Heart right ventricle (tissue), 16 donors: ENCODE measurements at regions not wholly inside any gene's neighbourhood (a gene's known extent, or its start where the extent isn't known, plus 50 kb on each side); places are given as distances from the start of the nearest gene placed in this dataset.

Experiments used
- ATAC-seq, 8 donors: fragments of 200-7000 bp; cut with Tn5 transposase; one replicate each; pipeline ENCODE4 v1.9.1; 2020; ENCODE audit warnings: mild to moderate bottlenecking in 8 of 8, moderate library complexity in 8 of 8, moderate number of reproducible peaks in 1 of 8
- DNase-seq, 2 donors: peaks; one replicate each; pipeline ENCODE4 v3.0.0-alpha.2; 2020
- H3K27ac ChIP-seq, 10 donors: fragments of 200-600 bp; sonication (generic) in 2 of 10; one replicate each; pipeline versions ENCODE4 v1.5.0 to v1.8.0; 2020 to 2022; ENCODE audit warnings: mild to moderate bottlenecking in 3 of 10
- H3K27me3 ChIP-seq, 7 donors: fragments of 200-600 bp; one replicate each; pipeline ENCODE4 v1.8.0; 2021 to 2022; ENCODE audit warnings: mild to moderate bottlenecking in 2 of 7
- H3K36me3 ChIP-seq, 9 donors: fragments of 200-600 bp; sonication (generic) in 1 of 9; one replicate each; pipeline versions ENCODE4 v1.5.0 to v1.8.0; 2020 to 2022; ENCODE audit warnings: mild to moderate bottlenecking in 2 of 9
- H3K4me1 ChIP-seq, 9 donors: fragments of 200-600 bp; sonication (generic) in 1 of 9; one replicate each; pipeline versions ENCODE4 v1.5.0 to v1.8.0; 2020 to 2022; ENCODE audit warnings: mild to moderate bottlenecking in 4 of 9
- H3K4me3 ChIP-seq, 10 donors: fragments of 200-600 bp; sonication (generic) in 2 of 10; one replicate each; pipeline versions ENCODE4 v1.5.0 to v1.8.0; 2020 to 2022; ENCODE audit warnings: mild to moderate bottlenecking in 7 of 10, moderate library complexity in 2 of 10
- H3K9me3 ChIP-seq, 11 donors: fragments of 200-600 bp in 10 of 11; sonication (generic) in 2 of 11; one replicate each; pipeline versions ENCODE4 v1.5.0 to v1.8.0; 2013 to 2022; ENCODE audit warnings: mild to moderate bottlenecking in 2 of 11, control low read depth in 1 of 11, moderate library complexity in 1 of 11
- WGBS, 2 donors: extraction: QIAGEN DNeasy Blood & Tissue Kit; methylation state at CpG; one replicate each; pipeline ENCODE4 v1.1.7; 2013; ENCODE audit warnings: inconsistent platforms in 1 of 2; 5-methylcytosine and 5-hydroxymethylcytosine counted together
- intact Hi-C, 10 donors: fragments of 100-400 bp; cut with DNase I; formaldehyde crosslinking; loops; one replicate each; pipeline versions ENCODE4 v1.11.1 to v1.14.2; 2022
- TF ChIP-seq, protein P1 (sequence below), 9 donors: fragments of 200-600 bp; sonication (generic) in 2 of 9; IDR thresholded peaks; one replicate each; pipeline versions ENCODE4 v1.5.0 to v1.8.0; 2021 to 2022; ENCODE audit warnings: antibody characterized with exemption in 9 of 9, mild to moderate bottlenecking in 5 of 9, moderate library complexity in 1 of 9
- donor health status: Arrhythmogenic right ventricular cardiomyopathy.
- donor health status: ischemic (EF 13 %, LVEDD 7.1; RV severe dilation, severe dysfunction).
- donor health status: healthy with polysubstance abuse.
- donor health status: DM: no; HTN: yes; CAD: no.
- donor health status: DM: no; HTN: no; CAD: no.
- donor health status: ischemic (EF 25% LVEDD 6.9; RV normal size, moderate dysfunction).
- donor health status: ischemic (EF 25% LVEDD 5.7; RV mildly dilated, moderate dysfunction).
- donor health status: healthy.
- donor health status: DM: yes; HTN: yes; CAD: no.
- donor health status: Ischemic cardiomyopathy.
- donor health status: ischemic (EF 35%, LVEDD 5.7; RV mildly dilated, moderate dysfunction).
- donor health status: nonischemic (EF 11% LVEDD 7.7; RV severe dilation, severe dysfunction).
- donor health status: DM: yes; HTN: yes; CAD: no.
- donor health status: PGD.
- donor health status: ischemic (EF 29% LVEDD 5.4; RV normal size, mild dysfunction).
- donor health status: nonischemic (EF 23%, LVEDD 6.1; RV moderate dilation, normal function).

DNA sequence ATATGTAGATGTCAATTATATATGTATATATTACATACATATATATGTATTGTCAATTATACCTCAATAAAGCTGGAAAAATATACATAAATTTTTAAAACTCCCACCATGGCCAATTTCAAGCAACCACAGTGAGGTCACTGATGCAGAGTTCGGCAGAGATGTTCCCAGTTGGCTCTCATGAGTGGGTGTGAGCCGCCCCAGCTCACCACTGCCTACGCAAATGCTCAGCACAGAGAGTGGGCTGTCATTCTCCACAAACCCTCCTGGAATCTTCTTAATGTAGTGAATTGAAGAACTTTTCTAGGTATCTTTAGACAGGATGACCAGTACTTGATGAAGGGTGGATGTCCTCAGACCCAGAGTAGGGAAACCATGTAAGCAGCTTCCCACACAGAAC lies 96.6 kb upstream of the TMEM45B start:
- intact Hi-C loops: no loop called here
- H3K27ac ChIP-seq: no peak overlapping the region
- 89 to 90% methylated on average over 3 of the region's 3 CpGs for WGBS, 2 donors
- no peaks in the 10 kb centered on the region for H3K4me1 ChIP-seq
- H3K27me3 ChIP-seq: peaks cover 0 to 5% (median 0%) of the 10 kb centered on the region in 7 donors
- ATAC-seq: no peak
- H3K36me3 ChIP-seq: no peaks in the 10 kb centered on the region
- TF ChIP-seq, protein P1, sequence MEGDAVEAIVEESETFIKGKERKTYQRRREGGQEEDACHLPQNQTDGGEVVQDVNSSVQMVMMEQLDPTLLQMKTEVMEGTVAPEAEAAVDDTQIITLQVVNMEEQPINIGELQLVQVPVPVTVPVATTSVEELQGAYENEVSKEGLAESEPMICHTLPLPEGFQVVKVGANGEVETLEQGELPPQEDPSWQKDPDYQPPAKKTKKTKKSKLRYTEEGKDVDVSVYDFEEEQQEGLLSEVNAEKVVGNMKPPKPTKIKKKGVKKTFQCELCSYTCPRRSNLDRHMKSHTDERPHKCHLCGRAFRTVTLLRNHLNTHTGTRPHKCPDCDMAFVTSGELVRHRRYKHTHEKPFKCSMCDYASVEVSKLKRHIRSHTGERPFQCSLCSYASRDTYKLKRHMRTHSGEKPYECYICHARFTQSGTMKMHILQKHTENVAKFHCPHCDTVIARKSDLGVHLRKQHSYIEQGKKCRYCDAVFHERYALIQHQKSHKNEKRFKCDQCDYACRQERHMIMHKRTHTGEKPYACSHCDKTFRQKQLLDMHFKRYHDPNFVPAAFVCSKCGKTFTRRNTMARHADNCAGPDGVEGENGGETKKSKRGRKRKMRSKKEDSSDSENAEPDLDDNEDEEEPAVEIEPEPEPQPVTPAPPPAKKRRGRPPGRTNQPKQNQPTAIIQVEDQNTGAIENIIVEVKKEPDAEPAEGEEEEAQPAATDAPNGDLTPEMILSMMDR (IDR thresholded peaks at IDR 0.05): no peak
- H3K4me3 ChIP-seq: no peak overlapping the region
- no peak for DNase-seq
- H3K9me3 ChIP-seq: no peaks in the 10 kb centered on the region

DNA sequence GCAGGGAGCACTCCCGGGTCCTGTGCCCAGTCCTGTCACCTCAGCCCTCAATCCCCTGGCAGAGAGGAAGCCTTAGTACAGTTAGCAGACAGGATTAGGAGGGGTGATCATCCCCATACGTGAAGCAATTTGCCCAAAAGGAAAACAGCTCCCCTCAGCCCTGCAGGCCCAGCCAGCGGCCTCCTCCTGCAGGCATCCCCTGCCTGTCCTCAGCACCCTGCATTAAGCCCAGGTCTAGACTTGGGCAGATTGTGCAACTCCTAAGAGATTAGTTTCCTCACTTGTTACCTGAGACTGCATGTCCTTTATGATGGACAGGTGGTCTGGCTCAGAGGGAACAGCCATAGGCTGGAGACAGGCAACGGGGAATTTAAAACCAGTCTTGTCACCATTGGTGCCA lies 95.5 kb upstream of the TMEM45B start:
- peaks cover 0 to 5% (median 0%) of the 10 kb centered on the region in 7 donors for H3K27me3 ChIP-seq
- no peak overlapping the region for H3K4me3 ChIP-seq
- 79 to 81% methylated on average over 4 of the region's 4 CpGs for WGBS, 2 donors
- intact Hi-C loops: no loop called here
- ATAC-seq (no peak), DNase-seq (no peak)
- no peaks in the 10 kb centered on the region for H3K9me3 ChIP-seq
- H3K27ac ChIP-seq: no peak overlapping the region
- no peaks in the 10 kb centered on the region for H3K4me1 ChIP-seq
- TF ChIP-seq, protein P1 (IDR thresholded peaks at IDR 0.05): no peak
- no peaks in the 10 kb centered on the region for H3K36me3 ChIP-seq

DNA sequence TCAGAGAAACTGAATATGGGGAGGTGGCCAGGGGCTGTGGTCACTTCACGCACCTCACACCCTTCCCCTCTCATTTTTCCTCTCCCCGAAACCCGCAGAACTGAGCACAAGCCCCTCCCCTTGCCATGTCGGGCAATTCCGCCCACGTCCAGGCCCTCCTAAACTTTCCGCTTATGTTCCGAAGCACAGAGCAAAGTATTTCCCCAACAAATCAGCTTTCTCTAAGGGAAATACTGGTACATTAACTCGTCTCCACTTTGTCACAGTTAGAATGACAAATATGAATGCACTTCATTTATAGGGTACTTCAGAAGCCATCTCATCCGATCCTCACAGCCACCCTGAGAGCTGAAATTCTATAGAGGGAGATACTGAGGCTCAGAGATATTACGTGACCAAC lies 94.7 kb upstream of the TMEM45B start:
- ATAC-seq (no peak), DNase-seq (no peak)
- no peaks in the 10 kb centered on the region for H3K9me3 ChIP-seq
- WGBS, 2 donors: 82 to 87% methylated on average over 11 of the region's 11 CpGs
- intact Hi-C loops: no loop called here
- H3K4me3 ChIP-seq: no peak overlapping the region
- TF ChIP-seq, protein P1 (IDR thresholded peaks at IDR 0.05): no peak
- H3K27me3 ChIP-seq: peaks cover 0 to 7% (median 3%) of the 10 kb centered on the region in 7 donors
- H3K36me3 ChIP-seq: no peaks in the 10 kb centered on the region
- no peak overlapping the region for H3K27ac ChIP-seq
- no peaks in the 10 kb centered on the region for H3K4me1 ChIP-seq

DNA sequence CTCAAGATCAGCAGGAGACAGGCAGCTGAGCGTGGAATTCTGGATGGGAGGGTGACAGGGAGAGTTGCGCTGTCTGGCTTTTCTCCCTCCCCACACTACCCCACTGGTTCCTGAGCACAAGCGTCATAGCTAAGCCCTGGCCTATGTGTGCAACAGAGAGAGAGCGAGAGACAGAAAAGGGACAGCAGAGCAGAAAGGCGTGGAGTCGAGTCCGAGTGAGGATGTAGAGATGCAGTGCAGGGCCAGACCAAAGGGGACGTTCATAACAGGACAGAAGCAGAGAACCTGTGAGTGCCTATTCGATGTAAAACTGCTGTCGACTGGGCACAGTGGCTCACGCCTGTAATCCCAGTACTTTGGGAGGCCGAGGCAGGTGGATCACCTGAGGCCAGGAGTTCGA lies 94.0 kb upstream of the TMEM45B start:
- no peaks in the 10 kb centered on the region for H3K36me3 ChIP-seq
- H3K27ac ChIP-seq: no peak overlapping the region
- H3K4me1 ChIP-seq: no peaks in the 10 kb centered on the region
- H3K9me3 ChIP-seq: no peaks in the 10 kb centered on the region
- no peak overlapping the region for H3K4me3 ChIP-seq
- intact Hi-C loops: no loop called here
- ATAC-seq (no peak), DNase-seq (no peak)
- WGBS, 2 donors: 70 to 73% methylated on average over 13 of the region's 13 CpGs
- peaks cover 0 to 9% (median 3%) of the 10 kb centered on the region in 7 donors for H3K27me3 ChIP-seq
- TF ChIP-seq, protein P1 (IDR thresholded peaks at IDR 0.05): no peak
